ENCODE measurements at regions not wholly inside any gene's neighbourhood (a gene's known extent, or its start where the extent isn't known, plus 50 kb on each side); places are given as distances from the start of the nearest gene placed in this dataset.

- H3K27me3 ChIP-seq (ENCODE audit: control insufficient read depth in 3 of 3, insufficient read depth in 3 of 3, low read length in 2 of 3), result no peaks in the 10 kb centered on the region
- 82 to 90% methylated on average over 16 of the region's 16 CpGs for WGBS, 2 donors
Measured at GRCh38 chr6:14918200-14918907, 327.5 kb upstream of the JARID2 start.

GRCh38 chr6:14919038-14919670 is 326.7 kb upstream of the JARID2 start:
- H3K4me1 ChIP-seq (ENCODE audit: control insufficient read depth in 5 of 5, insufficient read depth in 5 of 5, low read length in 5 of 5), result peaks cover 0 to 19% (median 8%) of the 10 kb centered on the region in 5 donors
- 61 to 73% methylated on average over 9 of the region's 9 CpGs for WGBS, 2 donors
- no peaks in the 10 kb centered on the region for H3K27me3 ChIP-seq (ENCODE audit: control insufficient read depth in 3 of 3, insufficient read depth in 3 of 3, low read length in 2 of 3)

More at GRCh38 chr6:14918200-14918907, 327.5 kb upstream of the JARID2 start:
- H3K36me3 ChIP-seq (ENCODE audit: control insufficient read depth in 4 of 4, insufficient read depth in 4 of 4, low read length in 4 of 4), result no peaks in the 10 kb centered on the region
- no peak overlapping the region for H3K27ac ChIP-seq (ENCODE audit: low read depth in 1 of 2, low read length in 1 of 2)
- H3K4me1 ChIP-seq (ENCODE audit: control insufficient read depth in 5 of 5, insufficient read depth in 5 of 5, low read length in 5 of 5), result peaks cover 0 to 19% (median 8%) of the 10 kb centered on the region in 5 donors
- H3K9ac ChIP-seq (ENCODE audit: insufficient read depth in 1 of 2, low read length in 2 of 2), result no peak overlapping the region
- H3K4me3 ChIP-seq, result no peak overlapping the region
- DNase-seq (no peak), ATAC-seq (ENCODE audit: insufficient read depth, low FRiP score) (no peak)
- TF ChIP-seq CTCF (IDR thresholded peaks at IDR 0.05; ENCODE audit: control extremely low read depth, extremely low read depth), result no peak
- H3K9me3 ChIP-seq (ENCODE audit: control insufficient read depth in 4 of 4, insufficient read depth in 3 of 4, low read length in 3 of 4), result no peaks in the 10 kb centered on the region

GRCh38 chr6:14920276-14920675 is 325.6 kb upstream of the JARID2 start:
- Histone ChIP-seq H3K27me3 (ENCODE audit: control insufficient read depth in 3 of 3, insufficient read depth in 3 of 3, low read length in 2 of 3) (no peaks in the 10 kb centered on the region), H3K9ac (ENCODE audit: insufficient read depth in 1 of 2, low read length in 2 of 2) (no peak overlapping the region), H3K9me3 (ENCODE audit: control insufficient read depth in 4 of 4, insufficient read depth in 3 of 4, low read length in 3 of 4) (no peaks in the 10 kb centered on the region), H3K27ac (ENCODE audit: low read depth in 1 of 2, low read length in 1 of 2) (no peak overlapping the region), H3K36me3 (ENCODE audit: control insufficient read depth in 4 of 4, insufficient read depth in 4 of 4, low read length in 4 of 4) (no peaks in the 10 kb centered on the region), H3K4me3 (no peak overlapping the region), H3K4me1 (ENCODE audit: control insufficient read depth in 5 of 5, insufficient read depth in 5 of 5, low read length in 5 of 5) (peaks cover 0 to 28% (median 8%) of the 10 kb centered on the region in 5 donors)
- 82 to 93% methylated on average over 2 of the region's 2 CpGs for WGBS, 2 donors
- no peak for ATAC-seq (ENCODE audit: insufficient read depth, low FRiP score)
- TF ChIP-seq CTCF (IDR thresholded peaks at IDR 0.05; ENCODE audit: control extremely low read depth, extremely low read depth), result no peak
- no peak for DNase-seq

More at GRCh38 chr6:14919038-14919670, 326.7 kb upstream of the JARID2 start:
- Histone ChIP-seq H3K4me3 (no peak overlapping the region), H3K36me3 (ENCODE audit: control insufficient read depth in 4 of 4, insufficient read depth in 4 of 4, low read length in 4 of 4) (no peaks in the 10 kb centered on the region), H3K27ac (ENCODE audit: low read depth in 1 of 2, low read length in 1 of 2) (no peak overlapping the region), H3K9me3 (ENCODE audit: control insufficient read depth in 4 of 4, insufficient read depth in 3 of 4, low read length in 3 of 4) (no peaks in the 10 kb centered on the region), H3K9ac (ENCODE audit: insufficient read depth in 1 of 2, low read length in 2 of 2) (no peak overlapping the region)
- ATAC-seq (ENCODE audit: insufficient read depth, low FRiP score) (no peak), DNase-seq (no peak)
- no peak for TF ChIP-seq CTCF (IDR thresholded peaks at IDR 0.05; ENCODE audit: control extremely low read depth, extremely low read depth)
